COLO829 (cell line): ENCODE measurements at regions not wholly inside any gene's neighbourhood (a gene's known extent, or its start where the extent isn't known, plus 50 kb on each side); places are given as distances from the start of the nearest gene placed in this dataset.

Experiments
- DNase-seq: peaks from one replicate; pipeline ENCODE4 v3.0.0; 2012; ENCODE audit warnings: low spot score

- no peak for DNase-seq
Measured at GRCh38 chr10:130905921-130906320, 405.6 kb downstream of the TCERG1L start.

GRCh38 chr10:130910848-130911247, 400.7 kb downstream of the TCERG1L start:
- no peak for DNase-seq

GRCh38 chr10:130913844-130914243, 397.7 kb downstream of the TCERG1L start:
- DNase-seq: no peak

GRCh38 chr10:130914367-130914766, 397.2 kb downstream of the TCERG1L start:
- DNase-seq: no peak

GRCh38 chr10:130915065-130915464, 396.5 kb downstream of the TCERG1L start:
- DNase-seq: no peak

GRCh38 chr10:130921461-130921860, 390.1 kb downstream of the TCERG1L start:
- DNase-seq: no peak

- no peak for DNase-seq
Measured at GRCh38 chr10:130921911-130922440, 389.5 kb downstream of the TCERG1L start.

GRCh38 chr10:130923596-130923995, 387.9 kb downstream of the TCERG1L start:
- DNase-seq: no peak

- DNase-seq: no peak
Measured at GRCh38 chr10:130924138-130924819, 387.2 kb downstream of the TCERG1L start.

GRCh38 chr10:130926442-130926841, 385.1 kb downstream of the TCERG1L start:
- no peak for DNase-seq

GRCh38 chr10:130927157-130927556, 384.4 kb downstream of the TCERG1L start:
- no peak for DNase-seq

- no peak for DNase-seq
Measured at GRCh38 chr10:130928306-130928705, 383.2 kb downstream of the TCERG1L start.

- DNase-seq: no peak
Measured at GRCh38 chr10:130929422-130930325, 381.8 kb downstream of the TCERG1L start.

GRCh38 chr10:130930821-130931220, 380.7 kb downstream of the TCERG1L start:
- DNase-seq: no peak

- no peak for DNase-seq
Measured at GRCh38 chr10:130931256-130931655, 380.3 kb downstream of the TCERG1L start.

- DNase-seq: no peak
Measured at GRCh38 chr10:130932326-130933007, 379.1 kb downstream of the TCERG1L start.

- no peak for DNase-seq
Measured at GRCh38 chr10:130933008-130933390, 378.5 kb downstream of the TCERG1L start.

- DNase-seq: no peak
Measured at GRCh38 chr10:130934293-130935127, 377.0 kb downstream of the TCERG1L start.

GRCh38 chr10:130935128-130935439, 376.4 kb downstream of the TCERG1L start:
- no peak for DNase-seq

- DNase-seq: no peak
Measured at GRCh38 chr10:130935897-130936550, 375.5 kb downstream of the TCERG1L start.

- no peak for DNase-seq
Measured at GRCh38 chr10:130936851-130937250, 374.7 kb downstream of the TCERG1L start.
